ENCODE measurements at regions not wholly inside any gene's neighbourhood (a gene's known extent, or its start where the extent isn't known, plus 50 kb on each side); places are given as distances from the start of the nearest gene placed in this dataset.

- peak; percentile 45 for DNase-seq
These were observed 280.4 kb downstream of the GALC start for GRCh38 chr14:87712396-87713090.

GRCh38 chr14:87705439-87705896 is 287.5 kb downstream of the GALC start:
- DNase-seq: peak; percentile 25

GRCh38 chr14:87698481-87698880 is 294.5 kb downstream of the GALC start:
- no peak for DNase-seq

GRCh38 chr14:87696485-87696884 is 296.5 kb downstream of the GALC start:
- no peak for DNase-seq

GRCh38 chr14:87691042-87691881 is 301.7 kb downstream of the GALC start:
- DNase-seq: no peak

GRCh38 chr14:87690076-87690613 is 302.8 kb downstream of the GALC start:
- no peak for DNase-seq

- DNase-seq: no peak
These were observed 304.5 kb downstream of the GALC start for GRCh38 chr14:87688524-87688923.

GRCh38 chr14:87687420-87687819 is 305.6 kb downstream of the GALC start:
- DNase-seq: peak; percentile 28

- DNase-seq: peak; percentile 13
These were observed 306.2 kb downstream of the GALC start for GRCh38 chr14:87686746-87687145.

- DNase-seq: peak; percentile 49
These were observed 313.1 kb downstream of the GALC start for GRCh38 chr14:87679866-87680265.

- DNase-seq: no peak
These were observed 314.4 kb downstream of the GALC start for GRCh38 chr14:87678624-87679023.

GRCh38 chr14:87676814-87677437 is 316.1 kb downstream of the GALC start:
- DNase-seq: no peak

- no peak for DNase-seq
These were observed 325.3 kb downstream of the GALC start for GRCh38 chr14:87667659-87668058.

- DNase-seq: no peak
These were observed 336.7 kb downstream of the GALC start for GRCh38 chr14:87656315-87656714.

GRCh38 chr14:87652278-87652677 is 340.7 kb downstream of the GALC start:
- DNase-seq: no peak

GRCh38 chr14:87644689-87645088 is 348.3 kb downstream of the GALC start:
- no peak for DNase-seq

- DNase-seq: peak; percentile 63
These were observed 350.0 kb downstream of the GALC start for GRCh38 chr14:87643005-87643404.

GRCh38 chr14:87640553-87640952 is 352.4 kb downstream of the GALC start:
- no peak for DNase-seq

GRCh38 chr14:87638196-87638595 is 354.8 kb downstream of the GALC start:
- DNase-seq: no peak

GRCh38 chr14:87635442-87635841 is 357.5 kb downstream of the GALC start:
- DNase-seq: no peak

- no peak for DNase-seq
These were observed 360.2 kb downstream of the GALC start for GRCh38 chr14:87632796-87633195.

GRCh38 chr14:87630846-87631245 is 362.1 kb downstream of the GALC start:
- DNase-seq: peak; percentile 74

- DNase-seq: no peak
These were observed 363.2 kb downstream of the GALC start for GRCh38 chr14:87629788-87630187.
